ENCODE measurements at regions not wholly inside any gene's neighbourhood (a gene's known extent, or its start where the extent isn't known, plus 50 kb on each side); places are given as distances from the start of the nearest gene placed in this dataset.

DNA sequence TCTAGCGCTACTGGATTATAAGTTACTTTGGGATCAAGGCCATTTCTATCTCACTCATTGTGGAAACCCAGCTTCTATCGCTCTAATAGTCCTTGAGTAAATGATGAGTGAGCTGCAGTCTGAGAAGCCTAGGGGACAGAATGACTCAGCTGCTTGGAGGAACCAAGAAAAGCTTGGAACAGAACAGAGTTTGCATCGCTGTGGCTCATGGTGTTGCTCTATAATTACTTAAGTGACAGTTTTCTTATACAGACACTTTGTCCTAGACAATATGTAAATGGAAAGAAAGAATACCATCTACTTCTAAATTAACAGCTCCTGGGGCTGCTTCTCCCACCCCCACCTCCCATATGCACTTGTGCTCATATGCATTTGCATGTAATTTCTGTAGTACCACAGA, 156.9 kb downstream of the SLIT2 start:
- DNase-seq: no peak

DNA sequence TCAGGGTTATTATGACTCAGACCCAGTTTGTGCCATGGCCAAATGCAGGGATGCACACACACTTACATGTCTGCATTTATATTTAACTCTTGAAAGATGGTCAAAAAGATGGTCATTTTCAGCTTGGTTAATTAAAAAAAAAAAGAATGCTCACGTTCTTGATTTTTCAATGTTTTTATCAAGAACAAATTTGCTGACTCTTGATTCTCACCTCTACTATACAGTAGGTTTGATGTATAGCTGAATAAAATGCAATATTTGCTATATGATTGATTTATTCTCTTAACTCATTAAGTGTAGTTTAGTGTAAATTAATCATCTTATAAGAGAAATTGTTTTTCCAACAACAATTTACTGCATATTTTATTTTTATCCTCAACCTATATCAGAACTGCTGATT, 160.4 kb downstream of the SLIT2 start:
- no peak for DNase-seq

DNA sequence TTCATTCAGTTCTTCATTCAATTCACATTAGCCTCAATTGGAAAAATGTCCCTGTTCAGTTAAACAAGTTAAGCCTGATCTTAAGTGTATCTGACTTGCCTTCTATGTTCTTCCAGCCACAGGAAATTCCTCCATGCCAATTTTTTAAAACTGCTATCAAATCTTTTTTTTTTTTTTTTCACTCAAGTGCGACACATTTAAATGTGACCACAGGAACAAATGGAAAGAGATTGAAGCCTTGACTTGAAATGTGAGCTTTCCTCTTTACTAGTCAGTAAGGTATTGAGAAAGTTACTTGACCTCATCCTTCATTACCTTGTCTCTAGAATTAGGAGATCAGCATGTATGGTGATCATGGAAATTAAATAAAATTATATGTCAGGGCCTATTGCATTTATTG, 165.1 kb downstream of the SLIT2 start:
- DNase-seq: no peak

DNA sequence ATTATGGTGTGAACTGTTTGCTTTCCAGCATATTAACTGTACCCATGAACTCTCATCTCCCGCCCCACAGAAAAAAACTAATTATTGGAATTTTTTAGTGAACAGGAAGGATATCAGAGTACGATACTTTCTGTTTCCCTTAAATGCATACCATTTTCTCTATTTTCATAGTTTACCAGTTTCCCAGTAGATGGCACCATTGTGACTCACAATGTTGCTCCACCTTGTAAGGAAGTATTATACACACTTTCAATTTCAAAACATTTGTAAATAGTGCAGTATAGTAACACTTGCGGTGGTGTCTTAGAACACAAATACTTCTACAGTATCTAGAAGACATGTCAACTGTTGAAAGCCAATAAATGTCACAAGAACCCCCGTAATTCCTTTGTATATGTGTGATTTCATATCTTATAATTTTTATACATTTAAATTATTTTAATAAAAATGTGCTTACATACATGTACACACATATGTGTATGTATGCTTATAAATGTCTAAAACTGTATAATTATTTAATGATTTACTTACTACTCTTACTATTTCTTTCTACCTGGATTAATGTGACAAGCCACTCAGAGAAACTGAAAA, 167.3 kb downstream of the SLIT2 start:
- no peak for DNase-seq

DNA sequence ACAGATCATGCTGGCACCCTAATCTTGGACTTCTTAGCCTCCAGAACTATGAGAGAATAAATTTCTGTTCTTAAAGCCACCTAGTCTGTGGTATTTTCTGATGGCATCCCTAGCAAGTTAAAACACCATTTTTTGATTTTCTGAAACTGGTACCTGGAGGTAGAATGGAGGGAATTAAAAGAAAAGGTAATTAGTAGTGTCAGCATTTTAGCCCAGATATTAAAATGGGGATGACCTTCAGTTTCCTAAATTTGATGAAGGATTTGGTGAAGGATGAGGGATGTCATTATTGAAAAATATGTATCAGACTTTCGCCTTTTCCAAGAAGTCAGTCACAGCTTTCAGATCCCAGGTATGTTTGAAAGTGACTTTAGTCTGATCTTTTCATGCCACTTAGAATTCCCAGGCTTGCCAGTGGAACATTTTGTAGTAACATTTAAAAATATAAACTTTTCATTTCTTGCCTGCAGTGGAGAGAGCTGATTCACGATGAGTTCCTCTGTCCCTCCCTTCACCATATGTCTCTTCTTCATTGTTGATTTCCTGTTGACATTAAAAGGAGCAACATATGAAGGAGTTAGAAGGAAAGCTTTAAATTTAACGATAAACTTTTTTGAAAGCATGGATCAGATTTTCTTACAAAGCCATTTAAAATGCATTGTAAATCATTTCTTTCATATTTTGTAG, 169.4 kb downstream of the SLIT2 start:
- no peak for DNase-seq

DNA sequence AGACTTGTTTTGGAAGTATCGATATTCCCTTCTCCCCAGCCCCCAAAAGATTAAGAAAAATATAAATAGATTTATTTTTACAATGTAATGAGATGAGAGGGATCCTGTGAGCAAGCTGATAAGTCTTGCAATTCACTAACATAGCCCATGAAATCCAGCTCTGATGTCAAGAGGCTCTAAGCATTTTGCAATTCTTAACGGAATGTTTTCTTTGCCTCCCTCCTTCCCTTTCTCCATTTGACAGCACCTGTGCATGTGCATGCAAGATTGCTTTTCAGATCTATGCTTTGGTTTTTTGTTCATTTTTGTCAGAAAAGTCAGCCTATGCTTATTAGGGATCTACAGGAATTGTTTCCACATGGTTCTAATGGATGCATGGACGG, 169.9 kb downstream of the SLIT2 start:
- DNase-seq: no peak

DNA sequence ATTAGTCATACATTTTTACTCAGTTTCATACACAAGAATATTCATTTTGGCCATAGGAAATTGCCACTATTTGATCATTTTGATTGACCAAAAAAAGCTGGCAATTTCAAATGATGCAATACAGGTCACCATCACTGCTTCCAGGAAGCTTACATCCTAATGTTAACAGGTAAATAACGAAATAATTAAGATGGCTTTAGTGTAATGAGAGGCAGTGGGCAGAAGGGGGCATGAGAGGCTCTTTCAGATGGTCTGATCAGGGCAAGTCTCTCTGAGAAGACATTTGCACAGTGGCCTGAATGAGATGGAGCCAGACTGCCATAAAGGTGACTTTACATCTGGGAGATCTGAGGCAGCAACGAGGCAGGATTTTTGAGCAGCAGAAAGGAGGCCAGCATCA, 170.7 kb downstream of the SLIT2 start:
- DNase-seq: no peak

DNA sequence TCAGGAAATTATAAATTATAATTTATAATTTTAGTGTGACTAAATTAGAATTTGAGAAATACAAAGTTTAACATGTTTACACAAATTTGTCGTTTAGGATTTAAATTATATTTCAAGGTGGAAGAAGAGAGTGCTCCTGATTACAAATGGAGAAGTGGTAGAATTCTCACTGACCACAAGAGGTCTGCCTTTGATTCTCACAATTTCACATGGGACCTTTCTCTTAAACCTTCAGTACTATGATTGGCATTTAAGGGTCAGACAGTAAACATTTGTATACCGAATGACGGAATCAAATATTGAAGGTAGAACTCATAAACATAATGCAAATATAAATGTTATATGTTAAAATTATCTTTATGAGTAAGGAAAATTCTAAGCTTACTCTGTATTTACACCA, 171.7 kb downstream of the SLIT2 start:
- no peak for DNase-seq

DNA sequence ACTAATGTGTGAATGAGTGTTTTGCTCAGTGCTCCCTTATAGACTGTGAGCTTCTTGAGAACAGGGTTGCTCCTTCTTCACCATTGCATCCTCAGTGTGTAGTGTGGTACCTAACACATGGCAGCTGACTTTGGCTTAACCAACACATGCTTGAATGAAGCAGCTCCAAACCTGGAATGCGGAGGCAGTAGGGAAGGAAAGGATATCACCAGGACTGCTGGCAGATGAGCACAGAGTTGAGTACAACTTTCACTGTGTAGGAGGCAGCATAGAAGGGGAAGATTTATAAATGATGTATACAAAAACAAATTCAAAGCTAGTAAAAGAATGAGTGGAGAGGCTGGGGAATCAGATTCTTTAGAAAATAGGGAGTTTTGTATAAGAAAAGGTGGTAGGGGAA, 174.3 kb downstream of the SLIT2 start:
- DNase-seq: no peak

DNA sequence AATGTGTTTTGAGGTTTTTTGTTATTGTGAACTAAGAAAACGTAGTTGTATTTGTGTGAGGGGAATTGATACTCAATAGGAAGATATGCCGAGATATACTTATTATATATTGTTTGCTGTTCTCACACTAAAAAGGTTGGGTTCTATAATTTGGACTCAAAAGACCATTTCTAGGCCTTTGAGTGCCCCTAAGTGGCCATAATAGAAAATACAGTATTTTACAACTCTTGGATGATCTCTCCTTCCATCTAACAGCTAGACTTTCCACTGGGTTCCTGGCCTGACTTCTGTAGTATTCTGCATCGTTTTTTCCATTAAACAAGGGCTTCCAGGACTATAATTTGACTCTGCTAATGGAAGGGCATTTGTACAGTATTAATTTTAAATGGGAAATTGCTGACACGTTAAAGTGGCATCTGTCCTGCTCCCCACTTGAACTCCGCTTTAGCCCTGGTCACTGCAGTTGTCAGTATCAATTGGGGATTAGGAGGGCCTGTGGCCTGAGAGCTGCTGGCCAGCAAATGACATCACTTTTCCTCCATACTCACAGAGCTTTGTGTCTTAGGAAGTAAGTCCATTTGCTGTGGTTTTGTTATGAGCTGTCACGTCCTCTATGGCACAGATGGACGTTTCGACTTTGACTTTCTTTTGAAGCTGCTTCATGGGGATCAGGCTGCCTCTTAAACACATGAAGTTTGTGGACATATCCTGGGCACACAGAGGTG, 176.9 kb downstream of the SLIT2 start:
- no peak for DNase-seq

DNA sequence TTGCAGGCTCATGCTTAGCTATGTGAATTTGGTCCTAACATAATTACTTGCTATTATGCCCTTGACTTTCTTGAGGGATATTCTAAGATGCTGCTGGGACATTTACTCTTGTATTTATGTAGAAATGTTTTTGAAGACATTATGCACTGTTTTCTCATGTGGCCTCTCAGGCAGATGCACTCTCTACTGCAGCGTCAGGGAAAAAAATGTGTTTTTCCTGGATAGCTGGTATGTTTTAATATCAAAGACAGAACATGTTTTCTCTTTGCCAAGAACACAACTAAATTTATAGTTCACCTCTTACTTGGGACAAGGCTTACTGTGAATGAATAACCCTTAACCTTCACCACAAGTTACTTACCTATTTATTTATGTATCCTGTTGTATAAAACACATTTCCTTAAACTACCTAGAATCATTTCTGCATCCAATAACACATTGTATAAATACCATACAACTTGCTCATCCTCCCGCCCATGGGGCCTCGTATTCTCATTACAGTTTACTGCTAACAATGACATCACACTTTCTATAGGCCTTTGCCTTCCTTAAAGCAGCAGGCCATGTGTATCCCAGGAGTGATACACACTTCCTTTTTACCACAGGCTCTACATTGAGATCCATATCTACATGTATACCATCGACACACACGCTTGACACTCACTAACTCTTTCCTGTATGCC, 178.7 kb downstream of the SLIT2 start:
- DNase-seq: no peak

DNA sequence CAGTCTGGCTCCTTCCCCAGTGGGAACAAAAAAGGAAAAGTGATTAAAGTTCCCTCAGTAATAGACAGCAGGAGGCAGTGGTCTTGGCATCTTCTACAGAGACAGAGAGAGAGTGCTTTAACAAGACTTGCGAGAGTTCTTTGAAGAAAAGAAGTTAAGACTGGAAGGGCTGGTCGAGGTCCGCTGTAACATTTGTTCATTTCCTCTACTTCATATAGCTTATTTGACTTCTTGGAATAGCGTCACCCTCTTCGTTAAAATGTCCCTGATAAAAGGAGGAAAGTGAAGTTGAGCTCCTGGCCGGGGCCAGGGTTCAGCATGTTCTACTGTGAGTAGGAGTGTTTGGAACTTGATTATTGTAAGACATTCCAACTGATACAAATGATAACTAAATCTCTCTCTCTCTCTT, 179.8 kb downstream of the SLIT2 start:
- DNase-seq: no peak

DNA sequence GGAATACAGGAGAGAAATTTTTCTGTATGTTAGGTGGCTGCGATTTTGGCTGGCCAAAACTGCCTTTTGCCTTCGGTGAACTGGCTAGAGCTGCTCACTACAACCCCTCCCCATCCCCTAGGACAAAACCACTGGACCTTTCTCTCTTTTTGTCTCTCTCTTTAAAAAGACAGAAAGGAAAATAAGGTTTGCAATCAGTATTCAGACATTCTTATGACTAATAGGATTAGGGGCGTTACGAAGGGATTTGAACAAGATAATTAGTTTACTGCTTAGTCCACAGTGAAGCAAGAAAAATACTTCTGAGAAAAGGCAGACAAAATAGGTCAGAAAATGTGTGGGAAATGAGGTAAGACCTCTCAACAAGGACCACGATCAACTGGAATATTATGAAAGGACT, 180.4 kb downstream of the SLIT2 start:
- DNase-seq: no peak

DNA sequence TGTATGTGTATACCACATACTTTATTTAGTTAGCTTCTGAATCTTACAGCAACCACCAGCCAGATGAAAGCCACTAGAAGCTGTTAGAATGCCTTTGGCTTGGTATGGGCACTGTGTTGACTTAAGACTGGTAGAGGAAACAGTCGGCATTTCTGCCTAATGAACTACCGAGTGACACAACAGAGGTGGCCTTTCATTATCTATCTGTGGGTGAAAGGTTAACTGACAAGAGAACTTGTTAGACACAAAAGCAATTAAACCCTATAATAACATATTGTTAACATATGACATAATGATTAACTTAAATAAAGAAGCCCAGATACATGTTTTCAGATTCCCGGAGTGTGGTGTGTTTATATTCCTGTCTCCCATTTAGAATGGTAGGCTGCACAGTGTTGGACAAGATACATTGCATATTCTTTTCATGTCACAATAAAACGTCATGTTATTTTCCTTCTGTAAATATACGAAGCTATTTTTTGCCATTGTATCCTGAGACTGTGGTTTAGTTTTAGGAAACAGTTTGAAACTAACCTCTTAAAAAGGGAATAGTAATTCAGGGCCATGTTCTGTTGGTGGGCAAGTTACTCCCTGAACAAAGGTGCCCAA, 181.5 kb downstream of the SLIT2 start:
- DNase-seq: no peak

DNA sequence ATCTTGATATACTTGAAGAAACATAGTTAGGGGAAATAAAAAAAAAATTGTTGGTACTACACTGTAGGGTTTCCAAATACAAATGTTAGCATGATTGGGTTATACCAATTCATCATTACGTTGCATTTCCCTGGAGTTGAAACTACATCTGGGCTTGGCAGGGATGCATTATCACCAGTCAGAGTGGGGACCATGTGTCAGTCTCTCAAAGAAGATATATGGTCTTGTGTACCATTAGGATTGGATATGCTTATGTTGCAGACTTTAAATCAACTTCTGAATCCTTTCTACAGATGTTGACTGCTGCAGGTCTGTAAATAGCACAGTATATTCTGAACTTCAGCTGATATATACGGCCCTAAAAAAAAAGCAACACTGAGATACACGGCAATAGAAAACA, 188.5 kb downstream of the SLIT2 start:
- no peak for DNase-seq

DNA sequence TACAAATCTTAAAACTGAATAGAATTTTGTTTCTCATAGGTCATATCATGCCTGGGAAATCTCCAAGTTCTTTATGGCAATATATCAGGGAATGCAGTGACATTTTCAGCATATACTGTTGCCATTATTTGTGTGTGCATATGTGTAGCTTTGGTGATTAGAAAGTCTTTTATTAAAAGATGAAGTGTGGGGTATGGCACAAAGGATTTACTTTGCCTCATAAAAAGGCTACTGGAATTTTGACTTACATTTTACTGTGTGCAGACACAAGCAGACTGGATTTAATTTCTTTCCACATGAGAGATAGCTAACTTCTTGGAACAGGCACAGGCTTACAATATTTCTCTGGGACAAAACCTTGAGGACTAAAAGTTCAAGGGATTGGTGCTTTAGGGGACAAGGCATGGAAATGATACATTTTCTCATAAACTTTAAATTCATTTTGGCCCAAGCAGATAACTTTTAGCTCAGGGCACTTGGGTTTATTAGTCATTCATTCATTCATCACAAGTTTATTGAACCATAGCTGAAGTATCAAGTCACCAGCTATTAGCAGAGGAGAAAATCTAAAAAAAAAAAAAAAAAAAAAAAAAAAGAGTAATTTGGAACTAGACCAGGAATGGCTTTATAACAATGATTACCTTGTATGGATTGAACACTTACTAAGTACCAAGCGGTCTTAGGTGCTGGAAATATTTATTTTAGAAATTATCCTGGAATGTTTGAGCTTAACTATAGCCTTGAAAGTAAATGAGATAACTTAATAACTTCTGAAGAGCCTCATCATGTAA, 191.5 kb downstream of the SLIT2 start:
- DNase-seq: no peak

DNA sequence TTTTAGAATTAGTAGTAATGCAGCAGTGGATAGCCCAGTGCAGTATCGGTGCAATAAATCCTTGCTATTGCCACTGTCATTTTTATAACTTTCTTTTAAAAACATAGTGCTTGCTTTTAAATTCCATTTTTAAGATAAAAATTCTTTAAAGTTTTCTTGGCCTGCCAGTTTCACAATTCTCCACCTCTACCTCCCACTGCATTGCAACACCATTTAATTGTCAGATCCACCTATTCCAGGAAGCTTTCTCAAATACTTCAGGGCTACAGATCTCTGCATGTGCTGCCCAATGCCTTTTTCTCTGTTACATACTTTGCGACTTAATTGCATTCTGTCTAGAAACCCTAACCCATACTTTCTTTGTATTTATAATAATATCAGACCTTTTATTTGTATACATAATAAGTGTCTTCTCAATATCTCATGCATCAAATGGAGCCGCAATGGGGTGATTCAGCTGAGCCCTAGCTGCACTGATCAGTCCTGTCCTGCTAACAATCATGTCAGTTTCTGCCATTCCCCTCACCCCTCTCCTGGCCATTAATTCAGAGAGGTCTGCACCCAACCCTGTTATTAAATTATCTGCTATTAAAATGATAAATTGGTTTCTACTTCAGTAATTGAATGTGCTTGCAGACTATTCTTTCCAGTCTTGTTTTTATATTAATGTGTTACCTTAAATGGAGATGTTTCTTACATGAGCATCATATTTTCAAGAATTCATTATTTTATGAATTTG, 193.1 kb downstream of the SLIT2 start:
- DNase-seq: no peak

DNA sequence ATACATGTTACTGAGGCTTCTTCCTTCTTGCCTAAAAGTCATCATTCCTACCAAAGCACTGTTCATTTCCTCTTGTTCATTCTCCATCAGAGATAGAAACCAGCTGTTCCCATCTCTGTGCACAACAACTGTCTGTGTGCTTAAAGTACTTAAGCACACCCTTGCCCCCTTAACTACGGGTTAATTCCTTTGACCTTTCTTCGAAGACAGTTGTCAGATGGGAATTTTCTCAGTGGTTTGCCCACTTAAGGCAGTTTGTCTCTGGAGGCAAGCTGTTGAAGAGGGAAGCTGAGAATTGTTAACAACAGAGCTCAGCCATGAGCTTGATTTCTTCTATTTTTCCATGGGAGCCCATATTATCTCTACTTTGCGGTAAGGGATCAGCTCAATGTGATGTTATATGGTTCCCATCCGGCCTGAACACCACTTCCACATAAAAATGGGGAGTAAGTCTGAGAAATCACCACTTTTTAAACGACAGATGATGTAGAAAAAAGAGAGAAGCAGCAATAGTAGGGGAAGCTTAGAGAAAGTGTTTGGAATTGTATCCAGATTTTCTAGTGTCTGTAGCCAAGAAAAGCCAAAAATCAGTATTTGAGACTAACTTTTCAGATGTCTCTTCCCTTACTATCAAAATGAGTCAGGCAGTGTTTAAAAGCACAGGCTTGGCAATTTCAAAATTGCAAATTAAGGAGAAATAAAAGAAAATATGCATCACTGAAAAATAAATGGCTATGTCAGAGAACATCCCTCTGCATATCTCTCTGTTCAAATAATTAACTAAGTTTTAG, 194.4 kb downstream of the SLIT2 start:
- DNase-seq: no peak

DNA sequence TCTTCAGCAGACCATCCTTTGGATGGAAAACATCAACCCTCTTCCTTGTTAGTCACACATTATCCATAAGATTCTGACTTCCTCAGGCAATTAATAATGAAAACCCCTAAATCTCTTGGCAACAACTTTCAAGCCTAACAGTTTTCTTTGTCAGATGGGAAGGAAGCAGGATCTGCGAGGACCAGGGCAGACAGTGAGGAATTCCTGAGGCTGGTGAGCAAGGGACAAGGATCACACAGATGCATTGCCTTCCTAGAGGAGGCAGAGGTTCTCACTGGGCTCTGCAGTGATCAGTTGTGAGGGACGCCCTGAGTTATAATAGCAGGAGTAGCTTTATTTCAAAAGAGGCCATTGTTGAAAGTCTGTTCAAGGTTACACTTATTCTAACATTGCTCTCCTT, 195.4 kb downstream of the SLIT2 start:
- no peak for DNase-seq

DNA sequence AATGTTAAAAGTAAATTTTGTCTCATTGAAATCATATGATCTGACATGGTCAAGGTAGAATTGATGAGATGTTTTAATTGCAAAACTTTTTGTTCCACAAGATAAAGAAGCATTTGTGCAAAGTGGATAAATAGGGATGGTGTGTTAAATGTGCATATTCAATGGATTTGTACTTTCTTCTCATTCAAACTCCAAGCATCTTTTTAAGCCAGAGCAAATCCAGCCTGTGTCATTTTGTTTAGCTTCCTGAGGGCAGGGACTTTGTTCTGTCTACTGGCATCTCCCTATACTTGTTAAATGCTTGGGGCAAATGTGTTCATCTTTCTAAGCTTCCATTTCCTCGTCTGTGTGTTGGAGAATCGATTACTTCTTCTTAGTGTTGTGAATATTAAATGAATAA, 200.3 kb downstream of the SLIT2 start:
- DNase-seq: no peak

DNA sequence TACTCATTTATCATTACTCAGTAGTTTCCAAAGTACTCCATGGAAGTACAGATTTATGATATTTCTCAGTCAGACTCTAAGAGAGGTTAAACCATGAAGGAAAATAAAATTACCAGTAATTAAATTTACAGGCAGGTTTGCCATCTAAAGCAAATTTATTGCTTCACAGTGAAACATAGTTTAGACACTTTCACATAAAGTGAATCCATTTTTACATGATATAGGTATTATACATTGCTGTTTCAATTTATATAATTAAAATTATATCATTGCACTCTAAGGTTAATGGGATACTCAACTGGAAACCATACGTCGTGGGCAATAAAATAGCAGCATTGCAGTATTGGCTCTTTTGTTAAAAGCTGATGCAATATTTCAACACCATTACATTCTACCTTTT, 202.8 kb downstream of the SLIT2 start:
- DNase-seq: no peak
